22Rv1 (cell line): ENCODE measurements at regions not wholly inside any gene's neighbourhood (a gene's known extent, or its start where the extent isn't known, plus 50 kb on each side); places are given as distances from the start of the nearest gene placed in this dataset.

Experiments used
- ZFX ChIP-seq: fragments of 450-650 bp; IDR thresholded peaks from 2 replicates; pipeline ENCODE4 v1.6.1; 2017; ENCODE audit warnings: antibody characterized with exemption, borderline replicate concordance
- TF ChIP-seq, protein P1 (sequence below): fragments of 450-650 bp; IDR thresholded peaks from 2 replicates; pipeline ENCODE4 v1.5.1; 2017; ENCODE audit warnings: mild to moderate bottlenecking

DNA sequence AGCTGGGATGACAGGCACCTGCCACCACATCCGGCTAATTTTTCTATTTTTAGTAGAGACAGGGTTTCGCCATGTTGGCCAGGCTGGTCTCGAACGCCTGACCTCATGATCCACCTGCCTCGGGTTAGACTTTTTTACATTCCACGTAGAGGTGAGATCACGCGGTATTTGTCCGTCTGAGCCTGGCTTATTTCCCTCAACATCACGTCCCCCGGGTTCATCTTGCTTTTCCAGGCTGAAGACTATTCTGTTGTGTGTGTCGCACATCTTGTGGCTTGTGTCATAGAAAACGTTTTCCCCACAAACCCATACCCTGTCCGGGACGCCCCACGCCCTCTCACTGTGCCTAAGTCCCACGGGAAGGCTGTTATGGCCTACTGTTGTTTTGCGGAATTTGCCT lies 185.3 kb downstream of the CRLF2 start:
- TF ChIP-seq, protein P1, sequence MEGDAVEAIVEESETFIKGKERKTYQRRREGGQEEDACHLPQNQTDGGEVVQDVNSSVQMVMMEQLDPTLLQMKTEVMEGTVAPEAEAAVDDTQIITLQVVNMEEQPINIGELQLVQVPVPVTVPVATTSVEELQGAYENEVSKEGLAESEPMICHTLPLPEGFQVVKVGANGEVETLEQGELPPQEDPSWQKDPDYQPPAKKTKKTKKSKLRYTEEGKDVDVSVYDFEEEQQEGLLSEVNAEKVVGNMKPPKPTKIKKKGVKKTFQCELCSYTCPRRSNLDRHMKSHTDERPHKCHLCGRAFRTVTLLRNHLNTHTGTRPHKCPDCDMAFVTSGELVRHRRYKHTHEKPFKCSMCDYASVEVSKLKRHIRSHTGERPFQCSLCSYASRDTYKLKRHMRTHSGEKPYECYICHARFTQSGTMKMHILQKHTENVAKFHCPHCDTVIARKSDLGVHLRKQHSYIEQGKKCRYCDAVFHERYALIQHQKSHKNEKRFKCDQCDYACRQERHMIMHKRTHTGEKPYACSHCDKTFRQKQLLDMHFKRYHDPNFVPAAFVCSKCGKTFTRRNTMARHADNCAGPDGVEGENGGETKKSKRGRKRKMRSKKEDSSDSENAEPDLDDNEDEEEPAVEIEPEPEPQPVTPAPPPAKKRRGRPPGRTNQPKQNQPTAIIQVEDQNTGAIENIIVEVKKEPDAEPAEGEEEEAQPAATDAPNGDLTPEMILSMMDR: no peak
- TF ChIP-seq ZFX: no peak
